ENCODE measurements at regions not wholly inside any gene's neighbourhood (a gene's known extent, or its start where the extent isn't known, plus 50 kb on each side); places are given as distances from the start of the nearest gene placed in this dataset.

GRCh38 chr5:7209658-7210057 lies 186.3 kb upstream of the ADCY2 start:
- H3K36me3 ChIP-seq (ENCODE audit: insufficient read depth, insufficient read length, low read length), result no peaks in the 10 kb centered on the region
- TF ChIP-seq YY1 (IDR thresholded peaks at IDR 0.05; ENCODE audit: insufficient read depth, insufficient read length) (no peak), SUZ12 (IDR thresholded peaks at IDR 0.05; ENCODE audit: extremely low read depth, insufficient read depth, insufficient read length) (no peak), ZNF274 (IDR thresholded peaks at IDR 0.05; ENCODE audit: low read depth, low read length) (no peak)
- H3K27me3 ChIP-seq (ENCODE audit: insufficient read depth, insufficient read length), result no peaks in the 10 kb centered on the region
- H3K9ac ChIP-seq (ENCODE audit: insufficient read length, low read depth), result no peak overlapping the region
- no peak overlapping the region for H3K4me3 ChIP-seq (ENCODE audit: insufficient read length, low read depth)
- no peaks in the 10 kb centered on the region for H3K4me1 ChIP-seq (ENCODE audit: insufficient read depth, insufficient read length)
- no peak for DNase-seq (ENCODE audit: low read depth, low spot score)
- no peaks in the 10 kb centered on the region for H3K9me3 ChIP-seq (ENCODE audit: insufficient read depth, low read length)

GRCh38 chr5:7210549-7210948 lies 185.4 kb upstream of the ADCY2 start:
- Histone ChIP-seq H3K27me3 (ENCODE audit: insufficient read depth, insufficient read length) (no peaks in the 10 kb centered on the region), H3K9me3 (ENCODE audit: insufficient read depth, low read length) (no peaks in the 10 kb centered on the region)
- TF ChIP-seq YY1 (IDR thresholded peaks at IDR 0.05; ENCODE audit: insufficient read depth, insufficient read length), result no peak
- TF ChIP-seq ZNF274 (IDR thresholded peaks at IDR 0.05; ENCODE audit: low read depth, low read length), result no peak
- no peak for TF ChIP-seq SUZ12 (IDR thresholded peaks at IDR 0.05; ENCODE audit: extremely low read depth, insufficient read depth, insufficient read length)

GRCh38 chr5:7213525-7213924 lies 182.4 kb upstream of the ADCY2 start:
- Histone ChIP-seq H3K36me3 (ENCODE audit: insufficient read depth, insufficient read length, low read length) (no peaks in the 10 kb centered on the region), H3K4me3 (ENCODE audit: insufficient read length, low read depth) (no peak overlapping the region), H3K9ac (ENCODE audit: insufficient read length, low read depth) (no peak overlapping the region), H3K27me3 (ENCODE audit: insufficient read depth, insufficient read length) (no peaks in the 10 kb centered on the region), H3K9me3 (ENCODE audit: insufficient read depth, low read length) (no peaks in the 10 kb centered on the region), H3K4me1 (ENCODE audit: insufficient read depth, insufficient read length) (no peaks in the 10 kb centered on the region)
- DNase-seq (ENCODE audit: low read depth, low spot score), result no peak
- TF ChIP-seq YY1 (IDR thresholded peaks at IDR 0.05; ENCODE audit: insufficient read depth, insufficient read length), result no peak
- no peak for TF ChIP-seq SUZ12 (IDR thresholded peaks at IDR 0.05; ENCODE audit: extremely low read depth, insufficient read depth, insufficient read length)
- TF ChIP-seq ZNF274 (IDR thresholded peaks at IDR 0.05; ENCODE audit: low read depth, low read length), result no peak

More at GRCh38 chr5:7210549-7210948, 185.4 kb upstream of the ADCY2 start:
- H3K36me3 ChIP-seq (ENCODE audit: insufficient read depth, insufficient read length, low read length), result no peaks in the 10 kb centered on the region
- no peaks in the 10 kb centered on the region for H3K4me1 ChIP-seq (ENCODE audit: insufficient read depth, insufficient read length)
- H3K9ac ChIP-seq (ENCODE audit: insufficient read length, low read depth), result no peak overlapping the region
- no peak overlapping the region for H3K4me3 ChIP-seq (ENCODE audit: insufficient read length, low read depth)
- DNase-seq (ENCODE audit: low read depth, low spot score), result no peak

GRCh38 chr5:7214906-7215416 lies 181.0 kb upstream of the ADCY2 start:
- DNase-seq (ENCODE audit: low read depth, low spot score), result no peak
- H3K36me3 ChIP-seq (ENCODE audit: insufficient read depth, insufficient read length, low read length), result no peaks in the 10 kb centered on the region

GRCh38 chr5:7218141-7218540 lies 177.8 kb upstream of the ADCY2 start:
- TF ChIP-seq YY1 (IDR thresholded peaks at IDR 0.05; ENCODE audit: insufficient read depth, insufficient read length) (no peak), ZNF274 (IDR thresholded peaks at IDR 0.05; ENCODE audit: low read depth, low read length) (no peak), SUZ12 (IDR thresholded peaks at IDR 0.05; ENCODE audit: extremely low read depth, insufficient read depth, insufficient read length) (no peak)
- H3K9ac ChIP-seq (ENCODE audit: insufficient read length, low read depth), result no peak overlapping the region
- H3K36me3 ChIP-seq (ENCODE audit: insufficient read depth, insufficient read length, low read length), result no peaks in the 10 kb centered on the region
- H3K9me3 ChIP-seq (ENCODE audit: insufficient read depth, low read length), result no peaks in the 10 kb centered on the region
- DNase-seq (ENCODE audit: low read depth, low spot score), result no peak
- no peak overlapping the region for H3K4me3 ChIP-seq (ENCODE audit: insufficient read length, low read depth)
- H3K27me3 ChIP-seq (ENCODE audit: insufficient read depth, insufficient read length), result no peaks in the 10 kb centered on the region
- H3K4me1 ChIP-seq (ENCODE audit: insufficient read depth, insufficient read length), result no peaks in the 10 kb centered on the region

More at GRCh38 chr5:7214906-7215416, 181.0 kb upstream of the ADCY2 start:
- H3K4me3 ChIP-seq (ENCODE audit: insufficient read length, low read depth), result no peak overlapping the region
- H3K27me3 ChIP-seq (ENCODE audit: insufficient read depth, insufficient read length), result no peaks in the 10 kb centered on the region
- H3K4me1 ChIP-seq (ENCODE audit: insufficient read depth, insufficient read length), result no peaks in the 10 kb centered on the region
- no peak overlapping the region for H3K9ac ChIP-seq (ENCODE audit: insufficient read length, low read depth)
- TF ChIP-seq SUZ12 (IDR thresholded peaks at IDR 0.05; ENCODE audit: extremely low read depth, insufficient read depth, insufficient read length), result no peak
- TF ChIP-seq YY1 (IDR thresholded peaks at IDR 0.05; ENCODE audit: insufficient read depth, insufficient read length), result no peak
- no peak for TF ChIP-seq ZNF274 (IDR thresholded peaks at IDR 0.05; ENCODE audit: low read depth, low read length)
- no peaks in the 10 kb centered on the region for H3K9me3 ChIP-seq (ENCODE audit: insufficient read depth, low read length)

- no peak for TF ChIP-seq SUZ12 (IDR thresholded peaks at IDR 0.05; ENCODE audit: extremely low read depth, insufficient read depth, insufficient read length)
- no peaks in the 10 kb centered on the region for H3K36me3 ChIP-seq (ENCODE audit: insufficient read depth, insufficient read length, low read length)
Observed at GRCh38 chr5:7220156-7220555, 175.8 kb upstream of the ADCY2 start.

GRCh38 chr5:7221041-7221440 lies 174.9 kb upstream of the ADCY2 start:
- no peak overlapping the region for H3K9ac ChIP-seq (ENCODE audit: insufficient read length, low read depth)
- no peaks in the 10 kb centered on the region for H3K27me3 ChIP-seq (ENCODE audit: insufficient read depth, insufficient read length)

More at GRCh38 chr5:7220156-7220555, 175.8 kb upstream of the ADCY2 start:
- Histone ChIP-seq H3K9me3 (ENCODE audit: insufficient read depth, low read length) (no peaks in the 10 kb centered on the region), H3K4me1 (ENCODE audit: insufficient read depth, insufficient read length) (no peaks in the 10 kb centered on the region), H3K9ac (ENCODE audit: insufficient read length, low read depth) (no peak overlapping the region), H3K27me3 (ENCODE audit: insufficient read depth, insufficient read length) (no peaks in the 10 kb centered on the region), H3K4me3 (ENCODE audit: insufficient read length, low read depth) (no peak overlapping the region)
- no peak for DNase-seq (ENCODE audit: low read depth, low spot score)

More at GRCh38 chr5:7221041-7221440, 174.9 kb upstream of the ADCY2 start:
- Histone ChIP-seq H3K36me3 (ENCODE audit: insufficient read depth, insufficient read length, low read length) (no peaks in the 10 kb centered on the region), H3K4me3 (ENCODE audit: insufficient read length, low read depth) (no peak overlapping the region), H3K9me3 (ENCODE audit: insufficient read depth, low read length) (no peaks in the 10 kb centered on the region), H3K4me1 (ENCODE audit: insufficient read depth, insufficient read length) (no peaks in the 10 kb centered on the region)
- no peak for TF ChIP-seq YY1 (IDR thresholded peaks at IDR 0.05; ENCODE audit: insufficient read depth, insufficient read length)
- TF ChIP-seq SUZ12 (IDR thresholded peaks at IDR 0.05; ENCODE audit: extremely low read depth, insufficient read depth, insufficient read length), result no peak
- no peak for TF ChIP-seq ZNF274 (IDR thresholded peaks at IDR 0.05; ENCODE audit: low read depth, low read length)
- DNase-seq (ENCODE audit: low read depth, low spot score), result no peak
